Adrenal gland (tissue), 9 donors: ENCODE measurements at regions not wholly inside any gene's neighbourhood (a gene's known extent, or its start where the extent isn't known, plus 50 kb on each side); places are given as distances from the start of the nearest gene placed in this dataset.

Experiments
- DNase-seq, 7 donors: peaks; one replicate each; pipeline ENCODE4 v3.0.0-alpha.2; 2019 to 2020
- H3K27ac ChIP-seq, 5 donors: fragments of 200-600 bp; sonication (generic) in 4 of 5; 1 replicate in 3 of 5; 2 replicates in 2 of 5; pipeline versions ENCODE4 v1.5.1 to v1.8.0; 2016 to 2020; ENCODE audit warnings: mild to moderate bottlenecking in 1 of 5
- H3K27me3 ChIP-seq: fragments of 200-600 bp; 2 replicates; pipeline ENCODE4 v1.8.0; 2021
- H3K36me3 ChIP-seq, 2 donors: fragments of 200-600 bp; replicated peaks in 1 of 2; 1 replicate in 1 of 2; 2 replicates in 1 of 2; pipeline versions ENCODE4 v1.5.1 to v1.8.0; 2018 to 2022
- H3K4me1 ChIP-seq, 2 donors: fragments of 200-600 bp; replicated peaks in 1 of 2; 1 replicate in 1 of 2; 2 replicates in 1 of 2; pipeline versions ENCODE4 v1.5.1 to v1.8.0; 2018 to 2021
- H3K4me3 ChIP-seq, 4 donors: fragments of 200-600 bp; sonication (generic) in 3 of 4; one replicate each; pipeline ENCODE4 v1.5.1; 2016 to 2018
- H3K9me3 ChIP-seq, 3 donors: fragments of 200-600 bp; sonication (generic) in 1 of 3; replicated peaks in 1 of 3; 1 replicate in 2 of 3; 2 replicates in 1 of 3; pipeline versions ENCODE4 v1.5.1 to v1.8.0; 2016 to 2021
- CTCF ChIP-seq, 6 experiments: fragments of 450-650 bp in 4 of 6; fragments of 200-600 bp in 2 of 6; sonication (generic) in 1 of 6; IDR thresholded peaks; 1 replicate in 5 of 6; 2 replicates in 1 of 6; pipeline versions ENCODE4 v1.5.1 to v1.8.0; 2016 to 2021; ENCODE audit warnings: antibody characterized with exemption in 6 of 6, mild to moderate bottlenecking in 2 of 6, moderate library complexity in 1 of 6
- POLR2A ChIP-seq, 2 donors: fragments of 450-650 bp; IDR thresholded peaks; one replicate each; pipeline ENCODE4 v1.6.1; 2017; ENCODE audit warnings: antibody characterized with exemption in 2 of 2, mild to moderate bottlenecking in 2 of 2, moderate library complexity in 1 of 2
- WGBS, 4 donors: extraction: QIAGEN DNeasy Blood & Tissue Kit in 2 of 4; methylation state at CpG; one replicate each; pipeline versions ENCODE4 v1.1.5 to v1.1.7; 2013 to 2017; 5-methylcytosine and 5-hydroxymethylcytosine counted together
- intact Hi-C, 2 donors: fragments of 100-400 bp; cut with DNase I; formaldehyde crosslinking; loops; one replicate each; pipeline versions ENCODE4 v1.14.1 to v1.15.0; 2022 to 2023
- donor health status: healthy with polysubstance abuse.
- donor health status: Bipolar disorder and iron deficiency.
- donor health status: DM: yes; HTN: yes; CAD: no.
- donor health status: DM: no; HTN: no; CAD: no.
- donor health status: DM: no; HTN: no; CAD: no.

GRCh38 chr2:193891023-193891422, 1696.3 kb upstream of the TMEFF2 start:
- WGBS, 4 donors, result 62 to 79% (median 74%) methylated on average over 2 of the region's 2 CpGs

DNA sequence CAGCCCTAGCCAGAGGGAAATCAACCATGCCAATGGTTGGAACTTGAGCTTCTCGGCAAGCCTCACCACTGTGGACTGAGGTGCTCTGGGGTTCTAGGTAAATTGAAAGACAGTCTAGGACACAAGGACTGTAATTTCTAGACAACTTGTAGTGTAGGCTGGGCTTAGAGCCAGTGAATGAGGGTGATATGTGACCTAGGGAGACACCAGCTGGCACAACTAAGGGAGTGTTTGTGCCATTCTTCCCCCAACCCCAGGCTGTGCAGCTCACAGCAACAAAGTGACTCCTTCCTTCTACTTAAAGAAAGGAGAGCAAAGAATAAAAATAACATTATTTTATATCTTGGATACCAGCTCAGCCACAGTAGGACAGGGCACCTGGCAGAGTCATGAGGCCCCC, 1690.7 kb upstream of the TMEFF2 start:
- intact Hi-C loops, result no loop called here
- 82 to 100% (median 85%) methylated on average over 1 of the region's 1 CpG for WGBS, 4 donors
- H3K4me1 ChIP-seq, result no peaks in the 10 kb centered on the region
- H3K9me3 ChIP-seq, result no peaks in the 10 kb centered on the region
- H3K36me3 ChIP-seq, result no peaks in the 10 kb centered on the region
- no peak for TF ChIP-seq CTCF (IDR thresholded peaks at IDR 0.05)
- no peak for TF ChIP-seq POLR2A (IDR thresholded peaks at IDR 0.05)
- H3K4me3 ChIP-seq, result no peak overlapping the region
- H3K27ac ChIP-seq, result no peak overlapping the region
- H3K27me3 ChIP-seq, result no peaks in the 10 kb centered on the region
- no peak for DNase-seq

More at GRCh38 chr2:193891023-193891422, 1696.3 kb upstream of the TMEFF2 start:
- TF ChIP-seq POLR2A (IDR thresholded peaks at IDR 0.05), result no peak
- TF ChIP-seq CTCF (IDR thresholded peaks at IDR 0.05), result no peak
- Histone ChIP-seq H3K4me3 (no peak overlapping the region), H3K36me3 (no peaks in the 10 kb centered on the region), H3K4me1 (no peaks in the 10 kb centered on the region), H3K9me3 (no peaks in the 10 kb centered on the region), H3K27ac (no peak overlapping the region), H3K27me3 (no peaks in the 10 kb centered on the region)
- no peak for DNase-seq
- intact Hi-C loops, result no loop called here

DNA sequence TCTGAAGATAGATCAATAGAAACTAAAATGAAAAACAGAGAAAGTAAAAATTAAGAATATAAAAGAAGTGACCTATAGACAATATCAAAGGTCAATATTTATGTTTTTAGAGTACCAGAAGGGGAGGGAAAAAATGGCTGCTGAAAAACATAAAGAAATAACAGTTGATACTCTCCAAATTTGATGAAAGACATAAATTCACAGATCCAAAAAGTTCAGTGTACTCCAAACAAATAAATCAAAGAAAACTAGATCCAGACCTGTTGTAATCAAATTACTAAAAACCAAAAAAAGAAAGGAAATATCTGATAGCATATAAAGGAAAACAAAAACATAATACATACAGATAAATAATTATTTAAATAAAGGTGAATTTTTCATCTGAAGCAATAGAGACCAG, 1689.1 kb upstream of the TMEFF2 start:
- H3K9me3 ChIP-seq, result no peaks in the 10 kb centered on the region
- intact Hi-C loops, result no loop called here
- TF ChIP-seq CTCF (IDR thresholded peaks at IDR 0.05) (no peak), POLR2A (IDR thresholded peaks at IDR 0.05) (no peak)

GRCh38 chr2:193876980-193877379, 1682.2 kb upstream of the TMEFF2 start:
- Histone ChIP-seq H3K27me3 (no peaks in the 10 kb centered on the region), H3K4me3 (no peak overlapping the region), H3K9me3 (no peaks in the 10 kb centered on the region), H3K27ac (no peak overlapping the region), H3K4me1 (no peaks in the 10 kb centered on the region), H3K36me3 (no peaks in the 10 kb centered on the region)
- intact Hi-C loops, result no loop called here
- 87 to 95% (median 91%) methylated on average over 5 of the region's 5 CpGs for WGBS, 4 donors
- TF ChIP-seq CTCF (IDR thresholded peaks at IDR 0.05) (no peak), POLR2A (IDR thresholded peaks at IDR 0.05) (no peak)
- no peak for DNase-seq

More for the DNA sequence above, 1689.1 kb upstream of the TMEFF2 start:
- no peak for DNase-seq
- H3K4me1 ChIP-seq, result no peaks in the 10 kb centered on the region
- no peaks in the 10 kb centered on the region for H3K27me3 ChIP-seq
- no peak overlapping the region for H3K27ac ChIP-seq
- H3K4me3 ChIP-seq, result no peak overlapping the region
- no peaks in the 10 kb centered on the region for H3K36me3 ChIP-seq
